EL (cell line): ENCODE measurements at regions not wholly inside any gene's neighbourhood (a gene's known extent, or its start where the extent isn't known, plus 50 kb on each side); places are given as distances from the start of the nearest gene placed in this dataset.

Experiments
- DNase-seq: peaks from one replicate; pipeline ENCODE4 v3.0.0-alpha.2; 2016

DNA sequence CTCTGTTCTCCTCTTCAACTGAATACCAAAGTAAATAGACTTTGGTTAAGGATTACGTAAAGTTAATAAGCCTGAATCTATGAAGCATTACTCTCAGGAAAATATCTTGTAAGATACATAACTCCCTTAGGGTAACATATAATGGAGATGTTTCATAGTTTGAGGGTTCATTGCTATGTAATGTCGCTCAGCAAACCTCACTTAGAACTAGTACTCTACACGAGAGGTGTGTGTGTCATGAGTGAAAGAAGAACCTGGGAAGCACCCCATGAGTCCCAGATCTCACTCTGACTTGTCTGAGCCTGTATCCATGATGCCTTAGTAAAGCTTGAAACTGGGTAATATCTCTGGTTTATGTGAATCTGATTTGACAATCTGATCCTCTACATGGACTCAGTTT lies 429.5 kb upstream of the ANO3 start:
- no peak for DNase-seq

DNA sequence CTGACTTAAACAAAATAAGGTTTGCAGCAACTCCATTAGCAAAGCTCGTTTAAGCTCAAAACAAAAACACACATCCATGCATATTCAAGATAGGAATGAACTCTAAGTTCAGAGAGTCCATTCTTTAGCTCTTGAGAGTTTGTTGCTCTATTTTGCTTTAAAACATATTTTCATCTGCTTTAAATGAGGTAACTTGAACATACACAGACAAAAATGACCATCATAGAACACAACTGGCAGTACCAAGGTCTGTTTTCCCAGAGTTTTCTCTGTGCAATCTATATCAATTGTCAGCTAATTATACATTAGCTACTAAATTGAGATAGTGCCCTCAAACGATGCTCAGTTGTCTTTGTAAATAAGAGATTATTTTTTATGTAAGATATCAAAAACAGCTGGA lies 423.2 kb upstream of the ANO3 start:
- no peak for DNase-seq

DNA sequence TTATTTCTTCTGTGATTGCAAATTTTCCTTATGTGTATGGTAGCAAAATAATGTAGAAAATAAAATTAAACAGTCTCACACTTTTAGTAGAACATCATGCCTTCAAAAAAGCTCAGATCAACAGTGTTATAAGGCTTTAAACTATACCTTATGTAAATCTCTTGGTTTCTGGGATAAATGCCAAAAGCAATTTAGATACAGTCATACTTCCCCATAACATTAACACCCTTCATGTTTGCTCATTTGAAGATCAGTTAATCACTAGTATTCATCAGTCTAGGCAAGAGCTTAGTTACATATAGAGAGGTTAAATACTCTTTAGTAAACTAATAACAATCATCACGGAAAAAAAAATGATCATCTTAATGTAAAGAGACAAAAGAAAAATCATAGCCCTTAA lies 421.8 kb upstream of the ANO3 start:
- DNase-seq = no peak

DNA sequence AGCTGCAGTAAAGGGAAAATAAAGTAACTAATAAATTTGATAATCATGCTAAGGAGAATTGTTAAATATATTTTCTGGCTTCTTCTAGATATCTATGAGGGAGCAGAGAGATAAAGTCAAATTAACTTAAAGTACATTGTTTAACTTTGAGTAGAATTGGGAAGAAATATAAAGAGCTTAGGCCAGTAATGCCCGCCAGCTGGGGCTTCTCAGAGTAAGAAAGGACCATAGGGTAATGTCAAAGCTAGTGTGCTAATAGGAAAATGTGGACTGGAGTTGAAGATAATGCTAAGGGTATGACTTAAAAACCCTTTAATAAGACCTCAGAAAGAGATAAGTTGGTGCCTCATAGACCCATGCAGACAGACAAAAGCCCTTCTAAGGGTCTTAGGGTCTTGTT lies 411.6 kb upstream of the ANO3 start:
- no peak for DNase-seq

DNA sequence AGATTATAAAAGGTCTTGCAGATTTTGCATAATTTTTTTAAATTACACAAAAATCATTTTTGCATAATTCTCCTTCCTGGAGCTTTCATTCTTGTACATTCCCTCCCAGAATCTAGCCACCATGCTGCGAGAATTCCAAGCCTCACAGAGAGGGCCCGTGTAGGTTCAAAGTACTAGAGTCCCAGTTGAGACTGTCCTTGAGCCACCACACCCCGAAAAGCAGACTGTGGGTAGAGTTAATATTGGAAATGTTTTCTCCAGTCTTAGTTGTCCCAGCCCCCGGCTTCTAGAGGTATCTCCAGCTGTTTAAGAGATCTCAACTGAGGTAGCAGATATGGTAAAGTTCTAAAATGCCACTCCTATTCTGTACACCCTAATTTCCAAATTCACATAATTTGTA lies 407.3 kb upstream of the ANO3 start:
- DNase-seq = no peak

DNA sequence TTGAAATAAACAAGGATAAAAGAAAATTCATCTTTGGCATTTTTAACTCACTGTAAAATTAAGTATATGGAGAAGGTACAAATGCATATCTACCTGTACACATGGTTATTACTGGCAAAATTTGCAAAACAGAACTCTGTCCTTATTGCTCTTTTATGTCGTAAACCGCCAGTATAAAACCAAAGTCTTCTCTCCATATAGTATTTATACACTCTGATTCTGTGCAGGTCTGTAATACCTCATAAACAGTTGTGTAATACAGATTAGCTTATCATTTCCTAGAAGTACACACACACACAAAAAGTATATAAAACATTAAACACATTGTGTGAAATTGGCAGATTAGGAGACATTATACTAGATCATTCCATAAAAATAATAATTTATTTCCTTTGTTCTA lies 406.6 kb upstream of the ANO3 start:
- no peak for DNase-seq

DNA sequence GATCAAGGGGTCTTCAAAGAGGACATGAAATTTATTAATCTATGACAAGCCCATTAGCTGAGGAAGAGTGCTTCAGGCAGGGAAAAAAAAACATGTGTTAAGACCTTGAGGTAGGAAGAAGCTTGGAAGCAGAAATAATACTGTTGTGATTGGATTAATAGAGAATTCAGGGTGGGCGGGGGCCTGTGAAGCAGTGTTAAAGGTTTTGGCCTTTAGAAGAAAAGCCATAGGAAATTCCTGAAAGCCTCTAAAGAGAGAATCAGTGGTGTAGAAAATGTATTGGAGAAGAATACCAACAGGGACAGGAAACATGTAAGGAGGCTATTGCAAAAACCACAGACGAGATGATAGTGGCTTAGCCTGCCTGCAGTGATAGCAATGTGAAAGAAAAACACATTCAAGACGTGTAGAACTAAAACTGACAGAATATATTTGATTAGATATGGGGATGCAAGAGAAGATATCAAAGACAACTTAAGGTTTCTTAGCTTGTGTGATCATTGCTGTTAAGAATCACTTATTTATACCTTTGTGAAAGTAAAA lies 404.4 kb upstream of the ANO3 start:
- no peak for DNase-seq

DNA sequence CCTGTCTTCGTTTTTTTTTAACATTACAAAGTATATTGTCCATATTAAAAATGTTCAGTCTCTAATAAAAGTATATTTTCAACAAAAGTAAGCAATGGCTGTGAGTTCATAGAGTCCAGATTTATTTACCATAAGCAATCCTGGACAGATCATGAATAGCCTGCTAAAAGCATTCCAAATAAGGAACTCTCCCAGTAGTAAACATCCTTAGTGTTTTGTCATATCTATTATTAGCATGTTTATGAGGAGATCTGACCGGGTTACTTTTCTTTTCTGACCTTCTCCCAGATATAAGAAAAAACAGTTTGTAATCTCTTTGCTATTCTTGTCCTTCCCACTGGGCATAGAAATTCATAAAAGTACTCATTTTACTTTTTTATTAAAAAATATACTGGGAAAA lies 403.9 kb upstream of the ANO3 start:
- DNase-seq = no peak

DNA sequence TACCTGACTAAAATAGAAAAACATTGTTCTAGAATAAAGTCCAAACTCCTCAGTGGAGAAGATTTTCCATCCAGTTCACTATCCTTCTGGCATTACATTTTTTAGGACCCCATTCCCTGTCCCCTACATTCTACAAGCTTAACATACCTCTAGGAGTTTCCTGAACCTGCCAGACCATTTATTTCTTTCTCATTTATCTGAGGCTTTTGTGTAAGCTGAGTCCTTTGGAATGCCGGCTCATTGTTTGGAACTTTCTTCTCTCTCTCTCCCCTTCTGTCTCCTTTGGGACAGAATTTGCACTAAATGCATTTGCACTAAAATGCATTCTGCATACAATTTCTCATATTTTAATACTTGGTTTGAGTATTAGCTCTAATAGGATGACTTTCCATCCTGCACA lies 393.0 kb upstream of the ANO3 start:
- DNase-seq = no peak

DNA sequence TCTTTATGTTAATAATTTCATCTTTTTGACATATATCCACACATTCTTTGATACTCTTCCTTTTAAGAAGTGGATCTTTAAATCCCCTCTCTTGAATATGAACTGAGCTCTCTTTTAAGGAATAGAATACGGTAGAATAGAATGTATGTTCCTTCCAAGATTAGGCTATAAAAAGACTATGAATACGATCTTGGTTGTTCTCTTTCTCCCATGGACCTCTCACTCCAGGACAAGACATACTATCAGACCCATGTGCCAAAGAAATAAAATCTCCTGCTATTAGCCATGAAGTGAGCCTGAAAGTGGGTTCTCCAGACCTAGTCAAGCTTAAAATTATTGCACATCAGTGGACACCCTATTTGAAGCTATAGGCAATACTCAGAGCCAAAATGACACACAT lies 392.2 kb upstream of the ANO3 start:
- no peak for DNase-seq

DNA sequence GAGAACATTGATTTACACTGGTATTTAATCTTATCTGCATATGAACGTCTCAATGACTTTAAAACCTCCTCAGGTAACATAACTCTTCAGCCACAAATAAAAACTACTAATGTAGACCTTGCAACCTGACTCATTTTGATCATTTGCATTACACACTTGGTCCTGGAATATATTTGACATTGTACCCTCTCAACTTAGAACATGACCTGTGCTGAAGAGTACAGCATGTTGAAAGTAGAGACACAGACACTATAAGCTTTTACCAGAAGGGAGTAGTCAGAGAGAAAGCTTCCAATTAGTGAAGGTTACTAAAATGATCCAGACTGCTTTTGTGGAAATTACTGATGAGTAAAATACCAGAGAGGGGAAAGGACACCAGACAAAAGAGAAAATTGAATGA lies 390.6 kb upstream of the ANO3 start:
- DNase-seq = no peak

DNA sequence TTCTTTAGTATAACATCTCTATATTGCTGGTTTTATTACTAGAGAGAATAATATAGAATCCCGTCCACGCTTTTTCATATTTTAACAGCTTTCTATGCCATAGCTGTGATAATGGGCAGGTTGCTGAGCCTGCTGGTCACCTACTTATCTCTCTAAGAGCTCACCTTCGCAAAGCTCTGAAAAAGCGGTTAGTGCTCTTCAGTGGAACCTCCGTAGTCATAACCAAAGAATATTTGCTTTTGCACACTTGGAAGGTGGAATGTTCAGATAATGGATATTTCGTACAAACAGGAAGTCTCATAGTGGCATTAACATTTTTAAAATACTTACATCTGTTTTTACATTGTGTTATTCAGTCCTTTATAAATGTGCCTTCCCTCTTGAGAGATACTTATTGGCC lies 388.9 kb upstream of the ANO3 start:
- DNase-seq = no peak

DNA sequence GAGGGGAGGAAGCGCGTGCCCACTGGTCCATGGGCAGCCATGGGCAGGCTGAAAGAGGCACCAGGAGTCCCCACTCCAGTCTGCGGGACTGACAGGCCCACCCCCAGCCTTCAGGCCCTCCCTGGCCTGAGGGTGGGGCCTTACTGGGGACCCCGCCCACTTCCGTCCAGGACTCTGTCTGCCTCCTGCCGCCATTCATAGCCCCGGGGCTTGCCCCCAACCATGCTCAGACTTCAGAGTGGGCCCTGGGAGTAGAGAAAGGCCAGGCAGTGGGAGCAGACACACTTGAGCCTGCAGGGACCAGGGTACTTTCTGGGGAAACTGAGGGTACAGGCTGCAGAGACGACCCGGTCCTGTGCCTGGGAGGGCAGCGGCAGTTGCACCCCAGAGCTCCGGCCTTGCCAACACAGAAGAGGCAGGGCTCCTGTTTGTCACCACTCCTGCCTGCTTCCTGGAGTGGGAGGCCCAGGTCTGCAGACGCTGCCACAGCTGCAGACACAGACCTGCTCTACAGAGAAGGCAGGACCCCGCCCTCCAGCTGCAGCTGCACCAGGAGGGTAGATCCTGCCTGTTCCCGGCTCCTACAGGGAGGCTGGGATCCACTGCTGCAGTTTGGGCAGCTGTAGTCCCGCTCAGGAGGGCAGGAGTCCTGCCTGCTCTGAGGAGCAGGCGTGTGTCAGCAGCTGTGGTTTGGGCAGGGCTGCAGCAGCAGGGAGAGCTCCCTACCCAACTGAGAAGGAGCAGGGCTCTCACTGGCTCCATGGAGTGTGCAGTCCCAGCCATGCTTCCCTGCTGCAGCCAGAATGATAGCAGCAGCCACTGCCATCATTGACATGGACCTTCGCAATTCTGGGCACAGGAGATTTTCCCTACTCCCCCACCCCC lies 387.9 kb upstream of the ANO3 start:
- DNase-seq = no peak

DNA sequence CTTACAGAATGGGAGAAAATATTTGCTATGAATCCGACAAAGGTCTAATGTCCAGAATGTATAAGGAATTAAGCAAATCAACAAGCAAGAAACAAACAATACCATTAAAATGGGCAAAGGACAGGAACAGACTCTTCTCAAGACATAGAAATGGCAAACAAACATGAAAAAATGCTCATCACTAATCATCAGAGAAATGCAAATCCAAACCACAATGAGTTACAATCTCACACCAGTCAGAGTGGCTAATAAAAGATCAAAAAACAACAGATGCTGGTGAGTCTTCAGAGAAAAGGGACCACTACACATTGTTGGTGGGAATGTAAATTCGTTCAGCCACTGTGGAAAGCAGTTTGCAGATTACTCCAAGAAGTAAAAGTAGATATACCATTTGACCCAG lies 382.0 kb upstream of the ANO3 start:
- no peak for DNase-seq

DNA sequence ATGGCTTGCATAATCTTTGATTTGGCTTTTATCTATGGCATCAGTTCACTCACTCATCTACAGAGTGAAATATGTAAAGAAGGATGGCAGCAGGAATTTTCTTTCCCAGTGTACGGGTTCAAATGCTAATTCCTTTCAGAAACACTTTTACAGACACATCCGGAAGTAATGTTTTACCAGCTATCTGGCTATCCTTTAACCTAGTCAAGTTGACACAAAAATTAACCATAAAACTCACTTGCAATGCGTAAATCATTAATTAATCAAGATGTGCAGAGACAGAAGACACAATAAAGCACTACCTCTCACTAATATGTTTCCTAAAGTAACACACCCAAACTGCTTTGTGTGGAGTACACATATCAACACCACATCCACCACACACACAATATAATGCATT lies 378.9 kb upstream of the ANO3 start:
- DNase-seq = no peak

DNA sequence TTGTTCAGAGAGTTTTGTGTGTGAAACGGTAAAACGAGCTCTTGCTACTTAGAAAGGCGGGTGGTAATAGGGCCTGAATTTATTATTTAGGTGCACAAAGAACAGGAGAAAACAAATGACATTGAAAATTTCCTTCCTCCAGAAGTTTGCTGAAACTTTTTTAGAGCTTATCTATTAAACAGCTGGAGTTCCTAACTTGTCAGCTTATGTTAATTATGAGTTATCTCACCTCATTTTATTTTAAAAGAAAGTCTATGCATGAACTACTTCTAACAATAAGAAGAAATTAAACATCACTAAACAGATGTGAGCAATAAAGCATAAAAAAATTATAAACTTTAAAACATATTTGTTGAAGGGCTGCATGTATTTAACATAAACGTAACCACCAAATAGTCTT lies 373.9 kb upstream of the ANO3 start:
- DNase-seq = no peak

DNA sequence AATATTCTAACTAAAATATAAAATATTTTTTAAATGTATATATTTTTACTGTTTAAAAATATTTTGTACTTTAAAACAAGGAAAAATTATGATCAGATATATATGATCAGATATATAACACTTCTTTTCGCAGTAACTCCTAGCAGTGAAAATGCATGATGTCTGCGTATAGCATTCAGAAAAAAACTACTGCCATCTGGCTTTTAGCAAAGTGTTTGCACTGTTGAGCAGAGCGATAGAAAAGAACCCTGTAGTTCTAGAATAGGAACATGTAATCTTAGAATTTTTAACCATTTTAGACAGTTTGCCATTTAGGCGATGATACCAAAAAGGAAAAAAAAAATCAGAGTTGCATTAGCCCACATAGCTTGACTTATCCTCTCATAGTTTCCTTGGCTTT lies 370.4 kb upstream of the ANO3 start:
- DNase-seq = no peak

DNA sequence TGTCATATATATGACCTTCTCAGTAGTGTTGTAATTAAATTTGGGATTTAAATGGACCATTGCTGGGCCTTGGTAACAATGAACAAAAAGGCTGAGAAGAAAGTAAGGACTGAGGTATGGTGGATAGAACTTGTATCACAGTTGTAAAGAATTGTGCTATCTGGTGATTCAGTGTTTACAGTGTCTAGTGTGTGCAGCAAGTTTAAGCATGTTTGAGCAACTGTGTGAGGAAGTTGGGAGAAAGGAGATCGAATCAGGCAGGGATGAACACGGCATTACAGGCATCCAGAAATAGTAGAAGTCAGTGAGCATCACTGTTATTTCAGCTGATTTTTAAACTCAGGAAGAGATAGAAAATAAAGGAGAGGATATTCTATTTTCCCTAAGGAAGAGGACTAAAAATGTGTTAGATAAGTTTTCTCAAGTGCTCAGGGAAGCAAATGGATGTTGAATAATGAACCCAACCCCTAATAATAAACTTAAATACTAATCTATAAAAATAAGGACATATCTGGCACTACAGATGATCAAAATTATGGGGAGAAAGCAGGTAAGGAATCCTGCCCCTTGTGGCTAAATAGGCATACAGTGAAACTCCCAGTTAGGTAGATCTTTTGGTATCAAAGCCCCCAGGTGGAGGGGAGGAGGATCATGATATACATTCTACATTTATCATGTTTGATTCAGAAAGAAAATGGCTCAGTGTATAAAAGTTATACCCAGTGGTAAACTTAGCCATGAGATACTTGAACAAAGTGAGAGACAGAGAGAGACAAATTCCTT lies 361.0 kb upstream of the ANO3 start:
- no peak for DNase-seq

DNA sequence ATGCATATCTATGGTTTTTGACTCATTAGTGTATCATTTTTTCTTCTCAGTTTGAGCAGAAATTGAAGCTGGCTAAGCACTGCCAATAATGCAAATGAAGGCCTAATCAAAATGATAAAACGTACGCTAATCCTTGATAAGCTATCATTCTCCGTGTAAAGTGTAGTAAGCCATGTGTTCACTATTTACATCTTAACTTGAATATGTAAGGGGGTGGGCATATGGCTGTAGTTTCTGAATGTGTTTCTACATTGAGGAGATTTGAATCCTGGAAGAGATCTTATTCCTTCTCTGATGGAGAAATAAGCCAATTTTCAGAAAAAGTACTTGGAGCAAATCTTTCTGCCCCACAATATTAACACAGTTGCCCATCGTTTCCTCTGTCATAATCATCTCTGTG lies 351.8 kb upstream of the ANO3 start:
- DNase-seq = no peak

DNA sequence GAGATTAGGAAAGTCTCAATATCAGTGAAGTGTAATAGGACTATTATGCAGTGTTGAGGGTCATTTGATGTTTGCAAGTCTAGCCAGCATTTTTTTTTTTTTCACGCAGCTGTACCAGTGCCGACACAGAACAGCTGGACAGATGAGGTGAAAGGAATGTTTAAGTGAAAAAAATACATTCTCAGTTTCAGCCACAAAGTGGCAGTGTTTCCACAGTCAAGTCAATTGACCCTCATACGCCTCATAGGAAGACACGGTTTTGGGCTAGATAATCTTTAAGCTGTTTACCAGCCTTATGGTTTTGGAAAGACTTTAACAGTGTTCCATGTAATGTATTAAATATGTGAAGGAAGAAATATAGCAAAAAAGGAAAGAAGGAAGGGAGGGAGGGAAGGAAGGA lies 349.9 kb upstream of the ANO3 start:
- peak; percentile 43 for DNase-seq

DNA sequence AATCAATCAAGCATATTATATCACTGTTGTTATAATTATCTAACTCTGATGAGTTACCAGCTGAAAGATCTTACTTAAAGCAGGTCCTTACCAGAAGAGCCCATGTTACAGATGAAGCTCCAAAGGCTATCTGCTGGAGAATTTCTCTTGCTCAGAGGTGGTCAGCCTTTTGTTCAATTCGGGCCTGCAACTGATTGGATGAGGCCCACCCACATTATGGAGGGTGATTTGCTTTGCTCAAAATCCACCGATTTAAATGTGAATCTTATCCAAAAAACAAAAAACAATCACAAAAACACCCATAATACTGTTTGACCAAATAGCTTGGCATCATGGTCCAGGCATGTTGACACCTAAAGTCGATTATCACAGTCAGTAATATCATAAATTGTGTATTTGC lies 348.6 kb upstream of the ANO3 start:
- no peak for DNase-seq

DNA sequence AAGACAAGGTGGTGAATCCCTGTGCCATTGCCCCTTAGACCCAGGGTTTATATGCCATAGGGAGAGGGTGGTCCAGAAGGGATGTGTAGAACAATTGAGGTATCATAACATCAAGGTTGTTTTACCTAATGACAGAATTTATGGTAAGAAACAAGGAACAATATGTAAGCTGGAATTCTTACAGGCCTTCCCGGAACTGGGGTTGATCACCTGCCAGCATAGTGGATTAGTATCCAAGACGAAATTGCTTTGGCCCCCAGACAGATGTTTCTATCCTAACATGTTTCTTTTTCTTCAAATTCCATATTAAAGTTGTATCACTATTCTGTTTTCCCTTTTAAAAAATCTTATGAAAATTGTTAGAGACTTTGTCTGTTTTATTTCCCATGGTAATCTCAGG lies 343.8 kb upstream of the ANO3 start:
- DNase-seq = no peak

DNA sequence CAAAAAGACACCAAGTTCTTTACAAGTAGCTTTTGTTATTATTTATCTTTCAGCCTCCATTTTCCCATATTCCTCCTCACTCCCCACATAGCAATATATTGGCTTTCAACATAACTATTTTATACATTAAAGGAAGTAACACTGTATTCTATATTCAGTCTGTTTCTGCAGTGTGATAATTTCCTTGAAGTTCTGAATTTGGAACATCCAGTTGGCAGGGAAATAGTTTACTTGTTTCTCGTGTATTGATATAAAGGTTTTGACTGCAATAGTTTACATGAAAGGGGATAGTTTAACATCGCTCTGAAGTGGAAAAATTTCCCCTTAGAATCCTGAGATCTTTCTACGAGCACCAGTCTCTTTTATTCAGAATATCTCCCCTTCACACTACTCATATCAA lies 341.5 kb upstream of the ANO3 start:
- no peak for DNase-seq

DNA sequence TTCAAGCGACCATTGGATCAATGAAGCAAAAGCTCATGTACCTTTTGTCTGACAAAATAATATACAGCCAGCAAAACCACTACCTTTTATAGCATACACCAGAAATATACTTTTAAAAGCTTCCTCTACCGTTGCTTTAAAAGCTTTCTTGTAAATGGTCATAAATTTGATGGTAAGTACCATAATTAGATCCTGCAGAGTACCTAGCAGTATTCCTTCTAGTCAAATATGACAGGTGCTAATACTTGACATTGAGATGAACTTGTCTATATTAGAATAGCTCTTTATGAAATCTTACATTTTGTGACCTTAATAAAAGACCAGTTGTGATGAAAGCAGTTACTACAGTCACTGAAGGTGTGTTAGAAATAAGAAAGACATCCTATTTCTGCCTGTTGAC lies 340.5 kb upstream of the ANO3 start:
- no peak for DNase-seq
